SHP77 (cell line): ENCODE measurements at regions not wholly inside any gene's neighbourhood (a gene's known extent, or its start where the extent isn't known, plus 50 kb on each side); places are given as distances from the start of the nearest gene placed in this dataset.
"Not testable (repeated sequence)": the region's sequence is repeated elsewhere in the genome, so short reads cannot be mapped to it uniquely, and the experiment has no call there.

Experiments
- DNase-seq, 2 experiments: peaks; one replicate each; lab custom pipeline; 2025; lab: John Stamatoyannopoulos, UW

DNA sequence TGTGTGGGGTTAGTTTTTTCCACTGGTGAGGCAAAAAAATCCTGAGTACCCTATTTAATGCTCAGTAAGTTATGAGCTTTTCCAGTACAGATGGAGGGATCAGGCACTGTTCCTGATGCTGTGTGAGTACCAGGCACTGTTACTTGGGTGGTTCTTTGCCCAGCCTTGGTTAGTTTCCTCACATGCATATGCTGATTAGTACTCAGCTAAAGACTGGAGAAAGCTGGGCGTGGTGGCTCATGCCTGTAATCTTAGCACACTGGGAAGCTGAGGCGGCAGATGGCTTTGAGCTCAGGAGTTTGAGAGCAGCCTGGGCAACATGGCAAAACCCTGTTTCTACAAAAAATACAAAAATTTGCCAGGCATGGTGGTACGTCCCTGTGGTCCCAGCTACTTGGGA lies 210.3 kb upstream of the SGO1 start:
- DNase-seq, result no peak

DNA sequence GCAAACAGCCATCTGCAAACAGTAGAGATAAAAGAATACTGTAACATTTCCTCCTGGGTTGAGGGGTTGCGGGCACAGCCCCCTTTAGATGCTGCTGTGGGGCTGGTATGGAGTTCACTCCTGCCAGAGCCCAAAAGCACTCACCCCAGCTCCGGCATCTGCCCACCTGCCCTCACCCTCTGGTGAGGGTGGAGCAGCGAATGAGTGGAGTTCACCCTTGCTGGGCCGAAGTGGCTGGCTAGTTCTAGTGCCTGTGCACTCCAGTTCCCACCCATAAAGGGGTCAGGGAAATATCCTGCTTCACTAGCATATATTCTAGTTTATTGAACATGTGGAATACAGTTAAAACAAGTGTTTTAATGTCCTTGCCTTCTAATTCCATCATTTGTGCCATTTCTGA lies 209.7 kb upstream of the SGO1 start:
- no peak for DNase-seq

DNA sequence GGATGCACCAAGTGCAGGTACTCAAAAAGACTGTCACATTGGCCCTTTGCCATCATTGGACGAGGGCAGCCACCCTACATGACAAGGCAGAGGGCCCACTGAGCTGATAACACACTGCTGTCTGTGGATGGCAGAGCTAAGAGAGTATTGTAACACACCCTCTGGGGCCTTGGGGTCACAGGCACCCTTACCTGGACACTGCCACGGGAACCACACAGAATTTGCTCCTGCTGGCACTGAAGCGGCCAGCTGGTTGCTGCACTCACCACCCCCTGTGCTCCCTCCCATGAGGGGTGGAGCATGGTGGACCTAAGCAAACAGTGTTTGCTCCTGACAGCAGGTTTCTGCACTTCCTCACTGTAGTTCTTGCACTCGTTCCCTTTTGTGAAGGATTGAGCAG lies 208.2 kb upstream of the SGO1 start:
- no peak for DNase-seq

DNA sequence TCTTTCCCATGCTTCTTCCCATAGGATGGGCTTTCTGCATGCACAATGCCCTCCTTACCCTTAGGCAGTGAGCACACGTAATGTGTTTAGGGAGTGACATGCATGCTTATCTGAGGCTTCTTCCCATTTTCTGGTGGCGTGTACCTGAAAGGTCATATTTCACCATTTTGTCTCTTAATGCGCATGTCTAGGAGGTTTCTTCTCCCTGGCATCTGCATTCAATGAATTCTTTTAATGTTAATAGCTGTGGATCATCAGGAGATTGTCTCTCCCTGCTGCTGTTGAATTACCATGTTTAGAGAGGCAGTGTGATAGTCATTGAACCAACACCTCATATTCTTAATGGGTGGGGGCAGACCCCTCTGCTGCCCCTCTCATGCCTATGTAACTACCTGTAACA lies 205.6 kb upstream of the SGO1 start:
- DNase-seq, result no peak

DNA sequence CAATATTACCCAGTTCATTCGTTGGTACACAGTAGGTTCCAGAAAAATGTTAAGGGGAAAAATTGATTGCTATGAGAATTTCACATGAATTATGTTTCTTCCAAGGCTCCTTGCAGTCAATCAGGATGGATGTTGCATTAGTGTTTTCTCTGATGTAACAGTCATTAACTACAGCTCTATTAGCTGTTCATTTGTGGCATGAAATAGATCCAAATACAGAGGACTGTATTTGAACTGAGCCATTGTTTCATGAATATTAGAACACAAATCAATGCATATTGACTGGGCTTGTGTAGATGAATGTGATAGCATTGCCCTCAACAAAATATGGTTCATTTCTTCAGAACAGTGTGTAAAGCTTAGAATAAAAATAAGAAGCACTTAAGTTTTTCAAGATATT lies 203.0 kb upstream of the SGO1 start:
- DNase-seq, result no peak

DNA sequence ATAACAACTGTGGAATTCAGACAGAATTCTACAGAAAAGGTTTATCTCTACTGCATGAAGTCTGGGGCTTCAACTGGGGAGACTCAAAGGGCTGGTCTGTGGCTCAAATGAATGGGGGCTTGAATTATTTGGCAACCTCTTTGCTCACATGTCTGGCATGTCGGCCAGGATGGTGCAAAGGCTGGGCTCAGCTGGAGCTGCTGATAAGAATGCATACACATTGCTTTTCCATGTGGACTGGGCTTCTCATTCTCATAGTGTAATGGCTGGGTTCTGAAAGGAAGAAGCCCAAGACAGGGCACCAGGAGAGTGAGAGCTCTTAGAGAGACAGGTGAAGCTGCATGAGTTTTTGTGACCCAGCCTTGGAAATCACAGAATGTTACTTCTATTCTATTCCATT lies 194.3 kb upstream of the SGO1 start:
- no peak for DNase-seq

DNA sequence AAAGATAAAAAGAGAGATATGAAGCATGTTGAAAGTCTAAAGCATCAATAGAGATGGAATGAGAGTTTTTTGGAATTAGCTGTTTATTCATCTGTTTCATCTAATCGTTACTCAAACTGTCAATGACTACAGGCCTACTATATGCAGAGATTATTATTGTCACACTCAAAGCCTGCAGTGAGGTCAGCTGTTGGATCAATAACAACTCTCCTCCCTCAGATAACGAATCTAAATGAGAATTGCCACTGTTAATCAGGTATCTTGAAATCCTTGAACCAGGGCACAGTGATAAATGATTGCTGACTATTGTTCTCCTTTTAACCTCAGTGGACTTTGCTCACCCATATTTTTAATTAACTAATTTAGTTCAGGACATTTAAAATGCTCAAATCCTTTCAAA lies 192.3 kb upstream of the SGO1 start:
- no peak for DNase-seq

DNA sequence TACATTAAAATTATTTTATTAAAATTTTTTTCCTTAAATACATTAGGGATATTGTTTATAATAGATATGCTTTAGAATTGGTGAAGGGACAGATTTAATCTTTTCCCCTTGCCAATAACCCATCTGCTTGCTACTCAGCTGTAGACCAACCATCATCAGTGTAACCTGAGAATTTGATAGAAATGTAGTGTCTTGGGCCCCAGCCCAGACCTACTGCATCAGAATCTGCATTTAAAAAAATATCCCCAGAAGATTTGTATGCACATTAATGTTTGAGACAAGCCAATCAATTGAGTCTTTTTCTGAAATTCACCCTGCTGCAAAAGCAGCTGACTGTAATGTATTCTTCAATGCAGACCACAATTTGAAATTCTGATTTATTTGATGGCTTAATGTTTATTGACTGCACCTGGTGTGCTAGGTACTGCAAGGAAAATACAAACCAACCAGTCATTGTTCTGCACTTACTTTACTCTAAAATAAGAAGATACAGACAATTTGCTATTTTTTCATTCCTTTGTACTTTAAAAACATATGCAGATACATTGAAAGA lies 190.7 kb upstream of the SGO1 start:
- DNase-seq, result no peak

DNA sequence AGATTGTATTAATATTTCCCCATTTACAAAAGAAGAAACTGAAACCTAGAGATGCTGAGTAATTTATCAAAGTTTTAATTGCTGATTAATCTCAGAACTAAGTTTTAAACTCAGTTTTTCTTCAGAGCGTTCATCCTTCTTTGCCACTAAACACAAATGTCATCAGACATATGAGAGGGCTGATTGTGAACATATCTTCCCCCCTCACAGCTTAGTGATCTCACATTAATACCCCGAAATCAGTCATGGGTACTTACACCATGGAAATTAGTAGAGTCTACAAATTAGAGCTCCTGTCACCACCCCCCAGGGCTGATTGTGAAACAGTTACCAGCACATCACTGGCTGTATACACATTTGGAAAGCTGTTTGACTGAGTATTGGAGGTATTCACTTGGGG lies 189.3 kb upstream of the SGO1 start:
- DNase-seq, result no peak

DNA sequence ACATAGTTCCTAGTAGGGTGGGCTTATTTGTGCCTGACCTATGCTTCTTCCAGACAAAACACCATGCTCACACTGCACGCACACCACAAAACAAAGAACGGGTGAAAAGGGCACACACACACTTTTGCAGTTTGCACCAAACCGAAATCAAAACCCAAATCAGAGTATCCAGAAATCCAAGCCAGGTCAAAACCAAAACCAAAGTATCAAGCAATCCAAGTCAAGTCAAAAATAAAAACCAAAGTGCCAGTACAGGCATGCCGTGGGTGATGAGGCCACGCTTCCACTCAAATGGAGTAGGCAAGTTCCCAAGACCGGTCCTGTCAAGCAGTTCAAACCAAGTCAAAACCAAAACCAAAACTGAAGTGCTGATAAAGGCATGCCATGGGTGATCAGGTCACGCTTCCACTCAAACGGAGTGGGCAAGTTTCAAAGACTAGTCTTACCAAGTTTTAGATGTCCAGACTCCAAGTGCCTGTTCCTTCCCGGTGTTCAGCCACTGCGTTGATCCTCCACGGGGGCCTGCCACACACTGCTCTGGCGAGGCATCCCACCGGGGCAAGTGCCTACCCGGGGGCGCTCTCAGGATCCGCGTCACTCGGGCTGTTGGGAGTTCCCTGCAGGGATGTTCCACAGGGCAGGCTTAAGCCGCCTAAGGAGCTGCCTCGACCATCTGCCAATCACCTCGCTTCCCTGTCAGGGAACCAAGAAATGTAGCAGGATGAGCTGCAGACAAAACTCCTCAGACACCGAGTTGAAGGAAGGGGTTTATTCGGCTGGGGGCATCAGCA lies 184.5 kb upstream of the SGO1 start:
- DNase-seq, result not testable (repeated sequence)

DNA sequence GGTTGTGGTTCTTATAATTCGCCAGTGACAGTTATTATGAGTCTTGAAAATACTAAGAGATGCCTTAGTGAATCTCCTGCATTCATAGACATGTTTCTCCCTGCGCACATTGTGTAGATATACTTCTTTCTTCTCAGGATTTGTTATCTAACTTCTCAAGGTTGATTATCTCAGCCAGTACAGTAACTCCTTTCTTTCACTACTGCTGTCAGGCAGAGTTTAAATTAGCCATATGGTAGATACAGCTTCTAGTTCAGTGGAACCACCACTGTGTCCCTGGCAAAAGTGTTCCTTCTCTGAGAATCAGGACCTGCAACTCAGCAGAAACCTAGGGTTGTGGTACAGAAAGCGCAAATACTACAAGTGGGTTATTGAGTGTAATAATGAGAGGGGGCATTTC lies 175.0 kb upstream of the SGO1 start:
- no peak for DNase-seq

DNA sequence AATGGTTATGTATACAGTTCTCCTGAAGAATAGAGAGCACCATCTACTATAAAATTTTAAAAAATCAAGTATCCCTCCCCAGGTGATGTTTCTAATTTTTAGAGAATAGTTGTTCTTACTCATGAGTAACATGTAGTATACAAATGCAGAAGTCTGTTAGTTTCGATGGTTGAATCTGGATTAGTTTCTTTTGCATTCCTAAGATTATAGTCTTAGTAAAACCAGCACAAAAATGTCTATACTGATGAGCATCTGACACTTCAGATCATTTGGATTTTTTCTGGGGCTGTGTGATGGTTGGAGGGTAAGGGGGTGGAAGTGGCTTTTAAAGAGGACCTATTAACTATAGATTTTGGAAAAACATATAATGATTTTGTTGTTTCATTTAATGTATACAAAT lies 167.3 kb upstream of the SGO1 start:
- no peak for DNase-seq

DNA sequence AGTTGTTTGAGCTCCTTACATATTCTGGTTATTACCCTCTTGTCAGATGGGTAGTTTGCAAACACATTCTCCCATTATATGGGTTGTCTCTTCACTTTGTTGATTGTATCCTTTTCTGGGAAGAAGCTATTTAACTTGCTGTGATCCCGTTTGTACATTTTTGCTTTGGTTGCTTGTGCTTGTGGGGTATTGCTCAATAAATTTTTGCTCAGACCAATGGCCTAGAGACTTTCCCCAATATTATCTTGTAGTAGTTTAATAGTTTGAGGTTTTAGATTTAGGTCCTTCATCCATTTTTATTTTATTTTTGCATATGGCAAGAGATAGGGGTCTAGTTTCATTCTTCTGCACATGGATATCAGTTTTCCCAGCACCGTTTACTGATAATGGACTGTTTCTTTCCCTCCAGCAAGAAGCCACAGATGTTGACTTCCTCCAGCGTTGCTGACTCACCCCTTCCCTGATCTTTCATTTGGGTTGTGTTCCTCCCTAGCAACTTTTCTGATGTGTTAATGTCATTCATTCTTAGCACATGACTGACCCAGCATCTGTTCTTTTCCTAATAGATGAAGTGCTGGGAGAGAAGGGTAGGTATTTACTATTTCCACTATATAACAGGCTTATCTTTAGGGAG lies 166.7 kb upstream of the SGO1 start:
- DNase-seq, result no peak

DNA sequence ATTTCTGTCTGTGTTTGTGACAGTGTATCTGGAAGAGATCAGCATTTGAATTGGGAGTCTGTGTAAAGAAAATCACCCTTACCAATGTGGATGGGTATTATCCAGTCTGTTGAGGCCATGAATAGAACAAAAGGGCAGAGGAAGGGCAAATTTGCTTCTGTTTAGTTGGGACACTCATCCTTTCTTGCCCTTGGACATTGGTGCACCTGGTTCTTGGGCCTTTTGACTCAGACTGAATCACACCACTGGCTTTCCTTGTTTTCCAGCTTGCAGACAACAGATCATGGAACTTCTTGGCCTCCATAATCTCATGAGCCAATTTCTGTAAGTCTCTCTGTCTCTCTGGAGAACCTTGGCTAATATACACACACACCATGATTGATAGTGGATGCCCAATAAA lies 164.4 kb upstream of the SGO1 start:
- no peak for DNase-seq

DNA sequence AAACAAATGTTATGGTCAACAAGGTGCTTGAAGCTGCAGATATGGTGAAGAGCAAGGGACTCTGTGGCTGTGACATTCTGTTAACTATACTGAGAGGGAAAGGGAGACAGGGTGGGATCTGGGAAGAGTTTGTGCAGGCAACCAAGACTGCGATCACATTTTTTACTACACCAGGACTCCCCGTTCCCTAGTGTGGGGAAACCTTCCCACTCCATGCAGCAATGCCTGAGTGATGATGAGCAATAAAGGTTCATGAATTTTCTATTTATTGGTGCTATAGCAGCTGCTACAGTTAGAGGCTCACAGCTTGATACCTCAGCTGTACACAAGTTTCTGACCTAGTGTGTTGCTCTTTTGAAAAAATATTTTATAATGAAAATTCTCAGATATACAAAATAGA lies 160.9 kb upstream of the SGO1 start:
- no peak for DNase-seq

DNA sequence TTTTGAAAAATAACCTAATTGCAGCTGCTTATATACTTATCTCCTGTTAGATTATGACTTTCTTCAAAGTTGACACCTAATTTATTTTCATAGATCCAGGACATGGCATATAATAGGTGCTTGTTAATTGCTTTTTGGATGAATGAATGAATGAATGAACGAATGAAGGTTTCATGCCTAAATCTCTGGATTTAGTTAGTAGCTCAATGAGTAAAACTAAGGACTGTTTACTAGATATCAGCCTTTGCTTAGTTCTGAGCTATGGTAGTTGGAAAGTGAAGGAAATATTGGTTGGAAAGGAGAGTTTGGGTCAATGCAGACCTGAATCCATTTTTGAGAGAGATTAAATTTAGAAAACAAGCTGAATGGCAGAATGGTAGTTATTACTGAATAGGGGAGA lies 160.4 kb upstream of the SGO1 start:
- DNase-seq, result no peak

DNA sequence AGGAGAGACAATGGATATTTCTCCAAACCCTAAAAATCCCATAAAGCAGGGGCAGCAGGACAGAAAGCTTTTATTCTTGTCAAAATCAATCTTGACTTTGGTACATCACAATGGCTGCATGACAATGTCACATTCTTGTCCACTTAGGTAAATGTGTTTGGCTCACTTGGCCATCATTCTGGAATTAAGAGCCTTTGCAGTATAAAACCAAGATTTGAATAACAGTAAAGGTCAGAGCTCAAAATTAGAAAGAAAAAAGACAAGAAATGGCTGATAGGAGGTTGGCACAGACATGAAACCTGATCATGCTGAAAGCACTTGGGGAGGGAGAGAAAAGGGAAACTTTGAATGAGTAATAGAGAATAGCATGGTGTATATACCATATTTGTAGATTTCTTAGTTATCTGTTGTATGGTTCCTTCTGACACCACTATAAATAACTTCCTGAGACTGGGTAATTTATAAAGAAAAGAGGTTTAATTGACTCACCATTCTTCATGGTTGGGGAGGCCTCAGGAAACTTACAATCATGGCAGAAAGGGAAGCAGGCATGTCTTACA lies 158.5 kb upstream of the SGO1 start:
- DNase-seq, result no peak

DNA sequence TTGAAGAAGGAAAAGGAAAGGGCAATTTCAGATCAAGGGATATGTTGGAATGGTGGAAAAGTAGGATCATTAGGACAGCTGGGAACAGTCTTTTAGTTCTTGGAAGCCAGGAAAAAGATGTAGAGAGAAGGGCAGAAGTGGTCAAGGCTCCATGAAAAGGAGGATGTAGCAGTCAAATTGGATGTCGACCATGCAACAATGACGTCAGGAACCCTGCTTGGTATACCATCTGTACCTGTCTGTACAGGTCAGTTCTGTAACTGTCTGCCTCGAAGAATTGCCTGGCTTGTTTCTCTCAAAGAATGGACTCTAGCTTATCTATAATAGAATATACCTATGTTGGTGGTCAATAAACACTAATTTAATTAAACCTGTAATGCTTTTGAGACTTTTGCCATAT lies 157.8 kb upstream of the SGO1 start:
- no peak for DNase-seq

DNA sequence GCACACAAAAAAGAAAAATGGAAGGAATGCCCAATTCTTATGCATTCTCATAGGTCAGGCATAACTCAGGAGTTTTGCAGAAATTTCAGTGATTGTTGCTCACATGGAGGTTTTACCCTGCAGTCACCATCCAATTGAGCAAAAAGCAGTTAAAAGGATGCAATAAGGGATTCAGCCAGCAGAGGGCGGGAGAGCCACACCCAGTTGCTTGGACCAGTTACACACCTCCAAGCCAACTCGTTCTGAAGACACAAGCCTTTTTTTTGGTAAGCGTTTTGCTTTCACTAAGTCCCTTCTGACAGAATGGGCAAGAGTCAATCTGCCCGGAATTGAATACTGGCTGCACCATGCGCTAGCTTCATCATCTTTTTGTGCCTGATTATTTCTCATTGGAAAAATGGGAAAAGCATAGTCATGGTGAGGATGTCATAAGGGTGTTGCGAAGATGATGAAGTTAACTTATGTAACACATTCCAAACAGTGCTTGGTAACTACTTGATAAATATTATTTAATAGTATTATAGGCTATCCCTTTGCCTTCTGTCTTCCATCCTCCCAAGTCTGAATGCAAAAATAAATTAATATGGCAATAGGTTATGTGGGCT lies 154.4 kb upstream of the SGO1 start:
- peak; percentile 43 to 63 for DNase-seq

DNA sequence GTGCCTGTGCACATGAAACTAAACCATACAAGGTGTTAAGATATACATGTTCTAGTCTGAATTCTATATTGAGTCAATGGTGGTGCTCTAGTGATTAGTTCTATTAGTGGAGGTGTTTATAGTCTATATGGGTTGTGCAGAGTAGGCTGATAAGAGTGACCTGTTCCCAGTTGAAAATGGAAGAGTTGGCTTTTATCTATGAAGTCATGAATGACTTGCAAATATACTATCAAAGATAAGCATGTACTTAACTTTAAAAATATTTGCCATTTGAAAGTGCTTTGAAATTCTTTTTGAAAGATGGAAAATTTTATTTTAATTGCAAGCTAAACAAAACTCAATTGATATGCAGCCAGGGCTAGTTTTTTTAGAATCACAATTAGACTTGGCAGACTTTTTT lies 150.6 kb upstream of the SGO1 start:
- no peak for DNase-seq

DNA sequence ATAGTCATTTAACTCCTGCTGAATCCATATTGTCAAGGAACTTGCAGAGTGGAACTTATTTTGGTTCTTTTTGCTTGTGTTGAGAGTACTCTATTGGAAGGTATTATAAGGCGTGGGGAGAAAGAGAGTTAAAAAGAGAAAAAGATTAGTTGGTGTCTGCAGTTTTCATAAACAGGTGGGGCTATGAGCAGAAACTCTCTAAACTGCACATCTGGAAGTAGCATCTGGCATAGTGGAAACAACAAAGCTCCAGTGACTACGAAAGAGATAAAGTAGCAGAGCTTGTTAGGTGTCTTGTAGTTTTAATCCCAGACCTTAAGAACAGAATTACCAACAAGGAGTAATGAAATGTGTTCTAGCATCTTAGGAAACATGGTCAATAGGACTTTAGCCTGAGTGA lies 148.8 kb upstream of the SGO1 start:
- no peak for DNase-seq

DNA sequence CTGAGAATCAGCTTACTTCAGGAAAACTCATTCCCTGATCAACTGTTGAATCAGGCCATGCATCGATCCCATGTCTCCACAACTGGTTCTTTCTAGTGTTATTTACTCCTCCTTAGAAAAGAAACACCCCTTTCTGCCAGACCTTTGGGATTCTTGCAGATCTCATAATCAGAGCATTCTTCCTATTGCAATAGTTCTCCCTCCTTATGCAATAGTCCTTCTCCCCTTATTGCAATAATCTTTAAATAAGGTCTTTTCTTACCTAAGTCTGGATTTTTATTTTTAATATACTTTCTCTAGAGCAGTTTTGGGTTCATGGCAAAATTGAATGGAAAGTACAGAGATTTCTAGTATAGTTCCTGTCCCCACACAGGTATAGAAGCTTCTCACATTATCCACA lies 141.9 kb upstream of the SGO1 start:
- no peak for DNase-seq

DNA sequence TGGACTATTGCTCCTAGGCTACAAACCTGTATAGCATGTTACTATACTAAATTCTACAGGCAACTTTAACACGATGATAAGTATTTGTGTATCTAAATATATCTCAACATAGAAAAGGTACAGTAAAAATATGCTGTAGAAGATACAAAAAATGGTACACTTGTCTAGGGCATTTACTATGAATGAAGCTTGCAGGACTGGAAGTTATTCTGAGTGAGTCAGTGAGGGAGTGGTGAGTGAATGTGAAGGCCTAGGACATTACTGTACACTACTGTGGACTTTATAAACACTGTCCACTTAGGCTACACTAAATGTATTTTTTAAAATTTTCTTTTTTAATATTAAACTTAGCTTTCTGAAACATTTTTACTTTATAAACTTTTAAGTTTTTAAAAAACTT lies 140.5 kb upstream of the SGO1 start:
- DNase-seq, result no peak
